Stimulated activated CD4-positive, alpha-beta T cell treated with anti-CD3 and anti-CD28 coated beads, Interleukin-15, amount 100 ng/mL, for 1 hour (primary cell): ENCODE measurements at regions not wholly inside any gene's neighbourhood (a gene's known extent, or its start where the extent isn't known, plus 50 kb on each side); places are given as distances from the start of the nearest gene placed in this dataset.

Source experiments
- DNase-seq, 2 donors: peaks; one replicate each; pipeline ENCODE4 v3.0.0-alpha.2; 2020; ENCODE audit warnings: low read depth in 1 of 2, low spot score in 1 of 2

GRCh38 chr2:120988051-120988699 is 252.5 kb downstream of the GLI2 start:
- DNase-seq: no peak

- no peak for DNase-seq
Observed at GRCh38 chr2:120988700-120989511, 253.2 kb downstream of the GLI2 start.

GRCh38 chr2:120989512-120990441 is 254.1 kb downstream of the GLI2 start:
- DNase-seq: no peak

- DNase-seq: no peak
Observed at GRCh38 chr2:120990451-120990871, 254.8 kb downstream of the GLI2 start.

- DNase-seq: no peak
Observed at GRCh38 chr2:120991441-120991840, 255.8 kb downstream of the GLI2 start.

GRCh38 chr2:120992791-120993555 is 257.3 kb downstream of the GLI2 start:
- DNase-seq: no peak

GRCh38 chr2:120993661-120994060 is 258.0 kb downstream of the GLI2 start:
- DNase-seq: no peak

- no peak for DNase-seq
Observed at GRCh38 chr2:120994301-120994995, 258.8 kb downstream of the GLI2 start.

GRCh38 chr2:120995152-120995551 is 259.5 kb downstream of the GLI2 start:
- DNase-seq: no peak

- DNase-seq: no peak
Observed at GRCh38 chr2:120995656-120996190, 260.1 kb downstream of the GLI2 start.

- no peak for DNase-seq
Observed at GRCh38 chr2:120999377-121000097, 263.9 kb downstream of the GLI2 start.

- DNase-seq: no peak
Observed at GRCh38 chr2:121000804-121001203, 265.1 kb downstream of the GLI2 start.

GRCh38 chr2:121001641-121002040 is 266.0 kb downstream of the GLI2 start:
- no peak for DNase-seq

- no peak for DNase-seq
Observed at GRCh38 chr2:121002597-121002996, 266.9 kb downstream of the GLI2 start.

GRCh38 chr2:121003391-121003790 is 267.7 kb downstream of the GLI2 start:
- no peak for DNase-seq

- no peak for DNase-seq
Observed at GRCh38 chr2:121004359-121004758, 268.7 kb downstream of the GLI2 start.

- no peak for DNase-seq
Observed at GRCh38 chr2:121004950-121005349, 269.3 kb downstream of the GLI2 start.

- DNase-seq: no peak
Observed at GRCh38 chr2:121005453-121005852, 269.8 kb downstream of the GLI2 start.

GRCh38 chr2:121006743-121007489 is 271.2 kb downstream of the GLI2 start:
- no peak for DNase-seq
